Putamen (tissue), 1 donor: ENCODE measurements at regions not wholly inside any gene's neighbourhood (a gene's known extent, or its start where the extent isn't known, plus 50 kb on each side); places are given as distances from the start of the nearest gene placed in this dataset.
"Not testable (repeated sequence)": the region's sequence is repeated elsewhere in the genome, so short reads cannot be mapped to it uniquely, and the experiment has no call there.

Experiments used
- DNase-seq: peaks from one replicate; pipeline ENCODE4 v3.0.0-alpha.2; 2016; ENCODE audit warnings: low spot score

- DNase-seq, result no peak
These were observed 199.1 kb upstream of the ARL4C start for GRCh38 chr2:234695981-234696380.

- no peak for DNase-seq
These were observed 197.5 kb upstream of the ARL4C start for GRCh38 chr2:234694244-234695013.

- not testable (repeated sequence) for DNase-seq
These were observed 196.9 kb upstream of the ARL4C start for GRCh38 chr2:234693681-234694190.

DNA sequence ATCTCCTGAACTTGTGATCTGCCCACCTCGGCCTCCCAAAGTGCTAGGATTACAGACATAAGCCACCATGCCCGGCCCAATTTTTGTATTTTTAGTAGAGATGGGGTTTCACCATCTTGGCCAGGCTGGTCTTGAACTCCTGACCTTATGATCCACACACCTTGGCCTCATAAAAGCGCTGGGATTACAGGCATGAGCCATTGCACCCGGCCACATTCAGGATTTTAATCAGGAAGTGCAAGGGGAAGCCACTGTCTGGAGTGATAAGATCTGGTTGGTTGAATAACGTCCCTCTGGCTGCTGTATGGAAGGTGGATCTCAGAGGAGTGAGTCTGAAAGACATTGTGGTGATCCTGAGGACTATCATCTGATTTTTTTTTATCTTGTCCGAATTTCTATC lies 196.3 kb upstream of the ARL4C start:
- not testable (repeated sequence) for DNase-seq

- no peak for DNase-seq
These were observed 195.4 kb upstream of the ARL4C start for GRCh38 chr2:234691968-234692955.

DNA sequence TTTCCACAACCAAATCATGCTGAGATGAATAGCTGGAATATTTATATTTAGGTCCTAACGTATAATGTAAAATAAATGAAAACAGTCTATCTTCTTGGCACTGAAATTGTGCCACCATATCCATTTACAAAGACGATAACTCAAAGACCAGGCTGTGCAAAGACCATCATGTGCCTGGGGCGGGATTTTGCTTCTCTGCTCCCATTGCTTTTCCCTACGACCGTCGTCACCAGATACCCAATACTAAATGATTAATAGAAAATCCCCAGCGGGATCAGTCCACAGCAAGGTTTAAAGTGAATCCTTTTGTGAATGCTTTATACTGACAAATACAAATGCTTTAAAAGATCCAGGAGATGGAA lies 194.3 kb upstream of the ARL4C start:
- DNase-seq, result no peak

DNA sequence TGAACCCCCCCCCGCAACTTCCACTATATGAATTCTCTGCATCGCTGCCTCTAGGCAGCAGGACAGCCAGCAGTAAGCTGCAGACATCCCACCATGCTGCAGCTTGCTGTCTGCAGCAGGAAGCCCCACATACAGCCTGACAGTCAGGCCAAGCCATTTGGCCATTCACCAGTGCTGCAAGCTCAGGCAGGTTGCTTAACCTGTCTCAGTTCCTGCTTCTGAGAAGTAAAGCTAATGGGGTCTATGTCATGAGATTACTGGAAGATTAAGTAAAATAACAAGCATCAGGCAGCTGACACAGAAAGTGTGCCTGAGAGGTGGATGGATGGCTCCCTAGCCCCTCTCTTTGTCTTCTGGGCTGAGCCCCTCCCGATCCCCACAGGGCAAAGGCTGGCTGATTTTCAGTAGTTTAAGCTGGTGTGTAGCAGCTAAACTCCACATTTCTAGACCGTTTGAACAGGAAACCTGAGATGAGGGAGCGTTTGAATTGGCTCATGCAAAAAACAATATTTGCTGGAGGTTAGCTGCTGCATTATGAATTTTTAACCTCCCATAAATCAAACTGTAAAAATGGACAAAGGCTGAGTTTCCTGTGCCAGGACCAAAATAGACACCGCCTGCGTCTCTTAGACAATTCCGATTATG lies 193.8 kb upstream of the ARL4C start:
- no peak for DNase-seq

DNA sequence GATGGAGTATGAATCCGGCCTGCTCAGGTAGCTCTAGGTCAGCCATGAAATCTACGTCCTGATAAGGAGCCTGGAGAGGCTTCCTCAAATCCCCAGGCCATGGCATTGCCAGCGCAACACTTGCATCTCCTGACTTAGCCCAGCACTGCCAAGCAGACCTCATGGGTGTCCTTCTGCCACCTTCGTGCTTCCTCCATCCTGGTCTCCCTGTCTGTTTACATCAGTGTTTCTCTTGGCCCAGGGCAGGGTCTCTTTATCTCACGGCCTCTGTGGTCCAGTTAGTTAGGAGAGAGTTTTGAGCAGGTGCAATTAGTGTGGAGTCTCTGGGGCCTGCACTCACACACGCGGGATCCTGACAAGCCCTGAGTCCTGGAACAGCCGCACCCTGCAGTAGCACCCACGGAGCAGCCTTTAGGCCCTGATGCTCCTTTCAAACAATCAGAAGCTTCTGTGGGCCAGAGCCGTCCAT lies 193.1 kb upstream of the ARL4C start:
- DNase-seq, result no peak

- DNase-seq, result no peak
These were observed 191.0 kb upstream of the ARL4C start for GRCh38 chr2:234687718-234688475.

- no peak for DNase-seq
These were observed 189.4 kb upstream of the ARL4C start for GRCh38 chr2:234686088-234686890.

- no peak for DNase-seq
These were observed 187.6 kb upstream of the ARL4C start for GRCh38 chr2:234684466-234684865.

DNA sequence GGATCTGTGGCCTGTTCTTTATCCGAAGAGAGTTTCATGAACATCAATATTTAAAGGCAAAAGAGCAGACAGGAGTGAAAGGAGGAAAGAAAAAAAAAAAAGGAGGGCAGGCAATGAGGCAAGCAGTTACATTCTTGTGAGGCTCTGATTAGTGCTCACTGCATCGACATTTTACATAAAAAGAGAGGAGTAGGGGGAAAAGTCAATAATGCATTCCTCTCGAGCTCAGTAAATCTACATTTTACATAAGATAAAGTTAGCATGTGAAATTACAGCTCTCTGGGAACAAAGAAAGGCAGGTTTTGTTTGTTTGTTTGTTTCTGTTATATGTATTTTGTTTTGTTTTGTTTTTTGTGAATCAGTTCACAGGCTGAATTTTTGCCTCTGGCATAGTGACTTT lies 187.1 kb upstream of the ARL4C start:
- DNase-seq, result no peak

- no peak for DNase-seq
These were observed 185.8 kb upstream of the ARL4C start for GRCh38 chr2:234682492-234683228.

GRCh38 chr2:234680688-234681619 lies 184.1 kb upstream of the ARL4C start:
- no peak for DNase-seq

DNA sequence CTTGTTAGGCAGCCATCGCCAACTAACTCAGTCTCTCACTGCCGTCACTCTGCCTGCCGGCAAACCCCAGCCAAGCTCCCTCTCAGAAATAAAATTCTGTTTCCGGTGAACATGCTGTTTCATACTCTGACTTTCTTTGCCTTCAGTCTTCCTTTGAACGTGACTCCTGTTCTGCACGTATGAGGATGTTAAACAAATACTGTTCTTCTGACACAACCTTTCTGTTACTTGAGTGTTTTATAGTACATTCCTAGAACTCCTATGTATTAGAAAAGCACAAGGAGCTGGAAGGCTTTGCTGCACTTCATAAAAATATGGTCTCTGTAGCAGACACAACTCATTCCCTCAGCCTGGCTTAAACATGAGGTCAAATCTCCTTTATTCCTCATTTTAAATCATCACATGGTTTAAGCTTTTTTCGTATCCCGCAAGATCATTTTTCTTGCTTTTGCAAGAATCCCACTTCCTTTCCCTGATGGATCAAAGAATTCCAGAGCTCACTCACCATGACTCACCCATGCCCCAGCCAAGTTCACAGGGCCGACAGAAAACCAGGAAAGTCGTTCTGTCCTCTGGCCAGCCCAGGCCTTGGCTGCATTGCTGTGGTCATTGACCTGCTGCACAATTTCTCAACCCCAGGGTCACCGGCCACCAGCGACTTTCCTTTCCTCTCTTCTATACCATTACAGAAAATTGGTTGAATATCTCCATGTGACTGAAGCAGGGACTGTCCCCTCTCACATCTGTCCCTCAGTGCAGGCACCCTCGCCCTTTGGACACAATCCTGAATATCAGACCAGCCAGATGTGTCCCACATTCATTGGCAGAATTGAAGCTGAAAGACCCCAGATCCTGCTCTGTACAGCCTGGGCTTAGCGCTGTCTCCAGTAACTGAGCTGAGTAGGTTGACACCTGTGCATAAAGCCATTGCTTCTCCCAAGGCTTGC lies 183.1 kb upstream of the ARL4C start:
- DNase-seq, result no peak

- no peak for DNase-seq
These were observed 182.4 kb upstream of the ARL4C start for GRCh38 chr2:234679301-234679740.

DNA sequence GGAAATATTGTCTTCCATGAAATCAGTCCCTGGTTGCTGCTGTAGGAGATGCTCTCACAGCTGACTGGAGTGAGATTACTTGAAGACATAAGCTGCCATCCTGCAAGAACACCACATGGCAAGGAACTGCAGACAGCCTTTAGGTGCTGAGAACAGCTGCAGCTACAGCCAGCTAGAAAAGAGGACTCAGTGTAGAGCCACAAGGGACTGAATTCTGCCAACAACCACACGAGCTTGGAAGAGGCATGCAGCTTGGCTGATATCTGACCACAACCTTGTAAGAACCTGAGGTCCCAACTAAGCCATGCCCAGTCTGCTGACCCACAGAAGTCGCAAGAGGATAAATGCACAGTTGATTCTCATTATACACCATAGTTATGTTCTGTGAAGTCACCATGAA lies 181.8 kb upstream of the ARL4C start:
- DNase-seq, result no peak
